GM11168 (cell line): ENCODE measurements at regions not wholly inside any gene's neighbourhood (a gene's known extent, or its start where the extent isn't known, plus 50 kb on each side); places are given as distances from the start of the nearest gene placed in this dataset.
"Not testable (repeated sequence)": the region's sequence is repeated elsewhere in the genome, so short reads cannot be mapped to it uniquely, and the experiment has no call there.

ENCODE experiments used
- in situ Hi-C: fragments of 300-500 bp; cut with MboI; formaldehyde crosslinking; loops from one replicate; pipeline ENCODE4 v1.12.0; 2022; ENCODE audit warnings: low sequenced_read_pairs; ENCODE audit not compliant: unreplicated experiment

GRCh38 chr4:23423540-23423939 lies 466.3 kb downstream of the PPARGC1A start:
- in situ Hi-C loops, result no loop called here

GRCh38 chr4:23422878-23423277 lies 467.0 kb downstream of the PPARGC1A start:
- in situ Hi-C loops, result no loop called here

GRCh38 chr4:23413631-23414030 lies 476.2 kb downstream of the PPARGC1A start:
- in situ Hi-C loops, result no loop called here

GRCh38 chr4:23412701-23413100 lies 477.1 kb downstream of the PPARGC1A start:
- in situ Hi-C loops, result no loop called here

GRCh38 chr4:23408913-23409312 lies 480.9 kb downstream of the PPARGC1A start:
- in situ Hi-C loops, result not testable (repeated sequence)

- in situ Hi-C loops, result no loop called here
Measured at GRCh38 chr4:23401572-23401971, 488.3 kb downstream of the PPARGC1A start.

- in situ Hi-C loops, result no loop called here
Measured at GRCh38 chr4:23392860-23393458, 496.9 kb downstream of the PPARGC1A start.

- in situ Hi-C loops, result no loop called here
Measured at GRCh38 chr4:23390246-23390645, 499.6 kb downstream of the PPARGC1A start.

- in situ Hi-C loops, result no loop called here
Measured at GRCh38 chr4:23388699-23389395, 501.0 kb downstream of the PPARGC1A start.

- in situ Hi-C loops, result no loop called here
Measured at GRCh38 chr4:23388255-23388654, 501.6 kb downstream of the PPARGC1A start.

GRCh38 chr4:23384741-23385140 lies 505.1 kb downstream of the PPARGC1A start:
- in situ Hi-C loops, result no loop called here

GRCh38 chr4:23382879-23383278 lies 507.0 kb downstream of the PPARGC1A start:
- in situ Hi-C loops, result no loop called here

- in situ Hi-C loops, result no loop called here
Measured at GRCh38 chr4:23374259-23374658, 515.6 kb downstream of the PPARGC1A start.

- in situ Hi-C loops, result no loop called here
Measured at GRCh38 chr4:23373261-23373660, 516.6 kb downstream of the PPARGC1A start.

GRCh38 chr4:23371533-23371932 lies 518.3 kb downstream of the PPARGC1A start:
- in situ Hi-C loops, result no loop called here

GRCh38 chr4:23369331-23369730 lies 520.5 kb downstream of the PPARGC1A start:
- in situ Hi-C loops, result no loop called here

- in situ Hi-C loops, result no loop called here
Measured at GRCh38 chr4:23368081-23368697, 521.7 kb downstream of the PPARGC1A start.

GRCh38 chr4:23366557-23366906 lies 523.3 kb downstream of the PPARGC1A start:
- in situ Hi-C loops, result no loop called here

- in situ Hi-C loops, result no loop called here
Measured at GRCh38 chr4:23365871-23366556, 523.8 kb downstream of the PPARGC1A start.

- in situ Hi-C loops, result no loop called here
Measured at GRCh38 chr4:23365086-23365485, 524.8 kb downstream of the PPARGC1A start.

- in situ Hi-C loops, result no loop called here
Measured at GRCh38 chr4:23364167-23364566, 525.7 kb downstream of the PPARGC1A start.
